ENCODE measurements at regions not wholly inside any gene's neighbourhood (a gene's known extent, or its start where the extent isn't known, plus 50 kb on each side); places are given as distances from the start of the nearest gene placed in this dataset.

DNA sequence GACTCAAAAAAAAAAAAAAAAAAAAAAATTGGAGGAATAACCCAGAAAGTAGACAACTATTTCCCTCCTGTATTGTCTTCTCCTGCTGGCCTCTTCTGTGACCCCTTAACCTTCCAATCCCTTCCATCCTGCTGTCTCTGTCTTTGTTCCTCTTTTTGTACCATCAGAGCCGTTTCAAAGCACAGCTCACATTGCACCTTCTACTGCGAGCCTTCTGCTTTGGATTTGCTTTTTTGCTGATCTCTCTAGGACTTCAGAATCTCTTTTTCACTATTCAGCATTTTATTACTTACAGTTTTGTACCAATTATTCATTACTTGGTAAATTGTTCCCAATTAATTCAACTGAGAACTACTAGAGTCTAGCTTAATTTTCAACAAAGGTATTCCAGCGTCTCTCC is 284.0 kb upstream of the TBL1XR1 start:
- TF ChIP-seq, protein P1, sequence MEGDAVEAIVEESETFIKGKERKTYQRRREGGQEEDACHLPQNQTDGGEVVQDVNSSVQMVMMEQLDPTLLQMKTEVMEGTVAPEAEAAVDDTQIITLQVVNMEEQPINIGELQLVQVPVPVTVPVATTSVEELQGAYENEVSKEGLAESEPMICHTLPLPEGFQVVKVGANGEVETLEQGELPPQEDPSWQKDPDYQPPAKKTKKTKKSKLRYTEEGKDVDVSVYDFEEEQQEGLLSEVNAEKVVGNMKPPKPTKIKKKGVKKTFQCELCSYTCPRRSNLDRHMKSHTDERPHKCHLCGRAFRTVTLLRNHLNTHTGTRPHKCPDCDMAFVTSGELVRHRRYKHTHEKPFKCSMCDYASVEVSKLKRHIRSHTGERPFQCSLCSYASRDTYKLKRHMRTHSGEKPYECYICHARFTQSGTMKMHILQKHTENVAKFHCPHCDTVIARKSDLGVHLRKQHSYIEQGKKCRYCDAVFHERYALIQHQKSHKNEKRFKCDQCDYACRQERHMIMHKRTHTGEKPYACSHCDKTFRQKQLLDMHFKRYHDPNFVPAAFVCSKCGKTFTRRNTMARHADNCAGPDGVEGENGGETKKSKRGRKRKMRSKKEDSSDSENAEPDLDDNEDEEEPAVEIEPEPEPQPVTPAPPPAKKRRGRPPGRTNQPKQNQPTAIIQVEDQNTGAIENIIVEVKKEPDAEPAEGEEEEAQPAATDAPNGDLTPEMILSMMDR (IDR thresholded peaks at IDR 0.05; ENCODE audit: low read depth, low read length, poor library complexity, severe bottlenecking), result no peak
- TF ChIP-seq EZH2phosphoT487 (IDR thresholded peaks at IDR 0.05; ENCODE audit: borderline replicate concordance, low read length), result no peak
